B cell (primary cell): ENCODE measurements at regions not wholly inside any gene's neighbourhood (a gene's known extent, or its start where the extent isn't known, plus 50 kb on each side); places are given as distances from the start of the nearest gene placed in this dataset.

Experiments
- ATAC-seq: fragments of 200-7000 bp; cut with Tn5 transposase; one replicate; pipeline ENCODE4 v1.10.0; 2021; ENCODE audit warnings: low read depth, mild to moderate bottlenecking, moderate number of reproducible peaks, moderate library complexity
- CTCF ChIA-PET: fragments of 350-600 bp; sonication (Branson Sonifier 250); formaldehyde crosslinking; loops from one replicate; lab custom pipeline; 2021; ENCODE audit warnings: antibody characterized with exemption, inconsistent platforms; lab: Charles Lee
- POLR2A ChIA-PET: fragments of 350-600 bp; sonication (Branson Sonifier 250); formaldehyde crosslinking; loops from one replicate; lab custom pipeline; 2021; ENCODE audit warnings: antibody characterized with exemption; lab: Charles Lee
- DNase-seq: peaks from one replicate; pipeline ENCODE4 v3.0.0; 2013
- H2AFZ ChIP-seq: 2 replicates; pipeline ENCODE4 v1.6.1; 2012; ENCODE audit warnings: mild to moderate bottlenecking, low read depth, low read length; ENCODE audit not compliant: insufficient read depth, poor library complexity, severe bottlenecking
- H3K27ac ChIP-seq, 2 donors: 1 replicate in 1 of 2; 2 replicates in 1 of 2; pipeline ENCODE4 v1.5.1; 2012 to 2013; ENCODE audit warnings: low read length in 2 of 2, mild to moderate bottlenecking in 2 of 2, moderate library complexity in 1 of 2
- H3K27me3 ChIP-seq, 4 experiments: fragments of 200-600 bp in 1 of 4; sonication (generic) in 1 of 4; replicated peaks in 1 of 4; 1 replicate in 2 of 4; 2 replicates in 2 of 4; pipeline versions ENCODE4 v1.6.1 to v1.7.0; 2013 to 2016; ENCODE audit warnings: low read length in 3 of 4, mild to moderate bottlenecking in 2 of 4, mixed read lengths in 1 of 4, moderate library complexity in 1 of 4; ENCODE audit not compliant: insufficient read depth in 4 of 4, control insufficient read depth in 3 of 4; ENCODE audit errors: control extremely low read depth in 1 of 4
- H3K36me3 ChIP-seq, 2 experiments: replicated peaks in 1 of 2; 1 replicate in 1 of 2; 2 replicates in 1 of 2; pipeline versions ENCODE4 v1.6.1 to v1.7.1; 2013; ENCODE audit warnings: low read length in 1 of 2; ENCODE audit not compliant: insufficient read depth in 2 of 2, control insufficient read depth in 1 of 2; ENCODE audit errors: control extremely low read depth in 1 of 2, extremely low read depth in 1 of 2
- H3K4me1 ChIP-seq, 2 donors: fragments of 200-600 bp in 1 of 2; sonication (generic) in 1 of 2; 1 replicate in 1 of 2; 2 replicates in 1 of 2; pipeline versions ENCODE4 v1.5.1 to v1.6.1; 2013 to 2017; ENCODE audit warnings: low read length in 2 of 2; ENCODE audit not compliant: control insufficient read depth in 2 of 2, insufficient read depth in 2 of 2
- H3K4me2 ChIP-seq: replicated peaks from 2 replicates; pipeline ENCODE3; 2012; ENCODE audit warnings: mild to moderate bottlenecking, low read depth, low read length; ENCODE audit not compliant: poor library complexity, severe bottlenecking
- H3K4me3 ChIP-seq, 5 experiments: fragments of 200-600 bp in 1 of 5; sonication (generic) in 1 of 5; 1 replicate in 3 of 5; 2 replicates in 2 of 5; pipeline versions ENCODE4 v1.5.1 to v1.7.0; 2011 to 2016; ENCODE audit warnings: low read length in 4 of 5, mild to moderate bottlenecking in 4 of 5, low read depth in 2 of 5, control low read depth in 1 of 5, moderate library complexity in 1 of 5; ENCODE audit not compliant: insufficient read depth in 1 of 5; ENCODE audit errors: control extremely low read depth in 1 of 5, extremely low read depth in 1 of 5
- H3K79me2 ChIP-seq: fragments of 200-600 bp; sonication (generic); one replicate; pipeline ENCODE4 v1.6.0; 2016; ENCODE audit warnings: low read length; ENCODE audit not compliant: control insufficient read depth, insufficient read depth
- H3K9ac ChIP-seq: fragments of 200-600 bp; sonication (generic); 2 replicates; pipeline ENCODE4 v1.6.1; 2017; ENCODE audit warnings: mild to moderate bottlenecking, low read length, moderate library complexity
- H3K9me3 ChIP-seq, 3 donors: one replicate each; pipeline versions ENCODE4 v1.6.1 to v1.7.1; 2013; ENCODE audit warnings: low read length in 2 of 3; ENCODE audit not compliant: control insufficient read depth in 2 of 3, insufficient read depth in 1 of 3; ENCODE audit errors: control extremely low read depth in 1 of 3
- H4K20me1 ChIP-seq: 2 replicates; pipeline ENCODE4 v1.6.0; 2012; ENCODE audit warnings: mild to moderate bottlenecking, low read length; ENCODE audit not compliant: insufficient read depth, control insufficient read depth, poor library complexity, severe bottlenecking
- H3K27ac Mint-ChIP-seq: one replicate; pipeline ENCODE4 v1.8.0; 2021; ENCODE audit warnings: mixed read lengths
- H3K27me3 Mint-ChIP-seq: one replicate; pipeline ENCODE4 v1.8.0; 2021; ENCODE audit warnings: mixed read lengths
- H3K4me1 Mint-ChIP-seq: one replicate; pipeline ENCODE4 v1.8.0; 2021; ENCODE audit warnings: mixed read lengths
- H3K4me3 Mint-ChIP-seq: one replicate; pipeline ENCODE4 v1.8.0; 2021; ENCODE audit warnings: mixed read lengths
- H3K9me3 Mint-ChIP-seq: one replicate; pipeline ENCODE4 v1.8.0; 2022; ENCODE audit warnings: mixed read lengths; ENCODE audit not compliant: insufficient read depth
- CTCF ChIP-seq: fragments of 200-600 bp; IDR thresholded peaks from one replicate; pipeline ENCODE4 v1.8.0; 2022; ENCODE audit warnings: antibody characterized with exemption, mild to moderate bottlenecking
- EZH2 ChIP-seq: IDR thresholded peaks from 2 replicates; pipeline ENCODE4 v1.6.1; 2012; ENCODE audit warnings: borderline replicate concordance, low read depth, mild to moderate bottlenecking, moderate library complexity, low read length; ENCODE audit not compliant: insufficient read depth, poor library complexity, severe bottlenecking
- WGBS: methylation state at CpG from one replicate; pipeline ENCODE4 v1.1.5; 2013; ENCODE audit warnings: missing lambda C conversion rate; ENCODE audit not compliant: insufficient coverage; 5-methylcytosine and 5-hydroxymethylcytosine counted together
- intact Hi-C: fragments of 100-400 bp; cut with micrococcal nuclease; formaldehyde crosslinking; loops from one replicate; pipeline ENCODE4 v1.10.0; 2022

GRCh38 chr3:25181096-25181495 lies 247.0 kb upstream of the RARB start:
- H3K27me3 ChIP-seq, result no peaks in the 10 kb centered on the region
- H2AFZ ChIP-seq, result no peak overlapping the region
- intact Hi-C loops, result no loop called here
- CTCF ChIA-PET, result no interaction called here
- H3K27ac ChIP-seq, result no peak overlapping the region
- no peaks in the 10 kb centered on the region for H3K36me3 ChIP-seq
- no peak overlapping the region for H3K9ac ChIP-seq
- H3K4me1 ChIP-seq, result no peaks in the 10 kb centered on the region
- TF ChIP-seq EZH2 (no peak), CTCF (no peak)
- Mint-ChIP-seq H3K9me3 (peaks cover 9% of the 10 kb centered on the region), H3K27me3 (no peaks in the 10 kb centered on the region), H3K4me3 (no peak overlapping the region), H3K27ac (no peak overlapping the region), H3K4me1 (no peaks in the 10 kb centered on the region)
- no peak overlapping the region for H3K4me3 ChIP-seq
- H4K20me1 ChIP-seq, result no peaks in the 10 kb centered on the region
- no peaks in the 10 kb centered on the region for H3K79me2 ChIP-seq
- ATAC-seq (no peak), DNase-seq (no peak)
- no peaks in the 10 kb centered on the region for H3K9me3 ChIP-seq
- 100% methylated on average over 1 of the region's 2 CpGs for WGBS
- no peak overlapping the region for H3K4me2 ChIP-seq
- POLR2A ChIA-PET, result no interaction called here

- TF ChIP-seq CTCF (no peak), EZH2 (no peak)
- no peak overlapping the region for H3K4me3 ChIP-seq
- H3K4me3 Mint-ChIP-seq, result no peak overlapping the region
- no peaks in the 10 kb centered on the region for H3K4me1 Mint-ChIP-seq
- no peak overlapping the region for H3K27ac Mint-ChIP-seq
- WGBS, result no CpG with 5 or more reads among the region's 3 CpGs
- ChIA-PET POLR2A (no interaction called here), CTCF (no interaction called here)
- H3K79me2 ChIP-seq, result no peaks in the 10 kb centered on the region
- H3K9ac ChIP-seq, result no peak overlapping the region
- no peaks in the 10 kb centered on the region for H3K27me3 Mint-ChIP-seq
- H3K27ac ChIP-seq, result no peak overlapping the region
- DNase-seq, result no peak
- ATAC-seq, result no peak
- H4K20me1 ChIP-seq, result no peaks in the 10 kb centered on the region
- intact Hi-C loops, result no loop called here
- H3K9me3 Mint-ChIP-seq, result peaks cover 9% of the 10 kb centered on the region
- H3K9me3 ChIP-seq, result no peaks in the 10 kb centered on the region
- H3K4me2 ChIP-seq, result no peak overlapping the region
- H3K36me3 ChIP-seq, result no peaks in the 10 kb centered on the region
- no peaks in the 10 kb centered on the region for H3K27me3 ChIP-seq
- no peak overlapping the region for H2AFZ ChIP-seq
- no peaks in the 10 kb centered on the region for H3K4me1 ChIP-seq
These were observed 245.3 kb upstream of the RARB start for GRCh38 chr3:25182794-25183193.
